HFFc6 (cell line): ENCODE measurements at regions not wholly inside any gene's neighbourhood (a gene's known extent, or its start where the extent isn't known, plus 50 kb on each side); places are given as distances from the start of the nearest gene placed in this dataset.

Experiments
- DNase-seq: peaks from one replicate; pipeline ENCODE4 v3.0.0-alpha.2; 2018
- H3K27ac Mint-ChIP-seq: 2 replicates; pipeline ENCODE4 v1.8.0; 2020; ENCODE audit warnings: mild to moderate bottlenecking, mixed read lengths
- H3K27me3 Mint-ChIP-seq: 2 replicates; pipeline ENCODE4 v1.8.0; 2021; ENCODE audit warnings: mild to moderate bottlenecking, moderate library complexity, mixed read lengths; ENCODE audit not compliant: insufficient read depth
- H3K36me3 Mint-ChIP-seq: 2 replicates; pipeline ENCODE4 v1.8.0; 2021; ENCODE audit warnings: low read depth, mixed read lengths
- H3K4me1 Mint-ChIP-seq: 2 replicates; pipeline ENCODE4 v1.8.0; 2020; ENCODE audit warnings: low read depth, mixed read lengths
- H3K4me3 Mint-ChIP-seq: 2 replicates; pipeline ENCODE4 v1.8.0; 2020; ENCODE audit warnings: mild to moderate bottlenecking, moderate library complexity, mixed read lengths
- H3K9me3 Mint-ChIP-seq: 2 replicates; pipeline ENCODE4 v1.8.0; 2020; ENCODE audit warnings: mild to moderate bottlenecking, mixed read lengths
- TF ChIP-seq, protein P1 (sequence below): fragments of 200-600 bp; sonication (generic); IDR thresholded peaks from 2 replicates; pipeline ENCODE4 v1.5.0; 2021; ENCODE audit warnings: antibody characterized with exemption, mild to moderate bottlenecking

DNA sequence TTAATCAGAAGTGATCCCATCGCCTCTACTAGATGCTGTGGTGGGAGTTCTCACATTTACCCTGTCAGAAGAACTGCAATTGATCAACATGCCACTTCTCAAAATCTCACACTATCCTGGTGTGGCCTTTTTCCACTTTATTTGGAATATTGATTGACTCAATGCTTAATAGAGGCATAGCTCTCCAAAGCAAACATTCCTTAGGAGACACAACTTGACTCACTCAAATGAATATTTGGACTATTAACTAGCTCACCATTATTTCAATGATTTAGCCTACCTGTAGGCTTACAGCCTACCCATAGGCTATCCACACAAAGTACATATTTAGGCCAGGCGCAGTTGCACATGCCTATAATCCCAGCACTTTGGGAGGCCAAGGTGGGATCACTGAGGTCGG lies 186.5 kb downstream of the KLHL28 start:
- H3K27ac Mint-ChIP-seq, result no peak overlapping the region
- no peaks in the 10 kb centered on the region for H3K36me3 Mint-ChIP-seq
- no peaks in the 10 kb centered on the region for H3K9me3 Mint-ChIP-seq
- TF ChIP-seq, protein P1, sequence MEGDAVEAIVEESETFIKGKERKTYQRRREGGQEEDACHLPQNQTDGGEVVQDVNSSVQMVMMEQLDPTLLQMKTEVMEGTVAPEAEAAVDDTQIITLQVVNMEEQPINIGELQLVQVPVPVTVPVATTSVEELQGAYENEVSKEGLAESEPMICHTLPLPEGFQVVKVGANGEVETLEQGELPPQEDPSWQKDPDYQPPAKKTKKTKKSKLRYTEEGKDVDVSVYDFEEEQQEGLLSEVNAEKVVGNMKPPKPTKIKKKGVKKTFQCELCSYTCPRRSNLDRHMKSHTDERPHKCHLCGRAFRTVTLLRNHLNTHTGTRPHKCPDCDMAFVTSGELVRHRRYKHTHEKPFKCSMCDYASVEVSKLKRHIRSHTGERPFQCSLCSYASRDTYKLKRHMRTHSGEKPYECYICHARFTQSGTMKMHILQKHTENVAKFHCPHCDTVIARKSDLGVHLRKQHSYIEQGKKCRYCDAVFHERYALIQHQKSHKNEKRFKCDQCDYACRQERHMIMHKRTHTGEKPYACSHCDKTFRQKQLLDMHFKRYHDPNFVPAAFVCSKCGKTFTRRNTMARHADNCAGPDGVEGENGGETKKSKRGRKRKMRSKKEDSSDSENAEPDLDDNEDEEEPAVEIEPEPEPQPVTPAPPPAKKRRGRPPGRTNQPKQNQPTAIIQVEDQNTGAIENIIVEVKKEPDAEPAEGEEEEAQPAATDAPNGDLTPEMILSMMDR, result no peak
- no peaks in the 10 kb centered on the region for H3K27me3 Mint-ChIP-seq
- H3K4me3 Mint-ChIP-seq, result no peak overlapping the region
- H3K4me1 Mint-ChIP-seq, result no peaks in the 10 kb centered on the region
- no peak for DNase-seq

GRCh38 chr14:44774396-44774795 lies 187.4 kb downstream of the KLHL28 start:
- no peaks in the 10 kb centered on the region for H3K36me3 Mint-ChIP-seq
- TF ChIP-seq, protein P1, result no peak
- H3K9me3 Mint-ChIP-seq, result no peaks in the 10 kb centered on the region
- no peak overlapping the region for H3K4me3 Mint-ChIP-seq
- H3K27ac Mint-ChIP-seq, result no peak overlapping the region
- H3K27me3 Mint-ChIP-seq, result no peaks in the 10 kb centered on the region
- no peaks in the 10 kb centered on the region for H3K4me1 Mint-ChIP-seq
- DNase-seq, result no peak

DNA sequence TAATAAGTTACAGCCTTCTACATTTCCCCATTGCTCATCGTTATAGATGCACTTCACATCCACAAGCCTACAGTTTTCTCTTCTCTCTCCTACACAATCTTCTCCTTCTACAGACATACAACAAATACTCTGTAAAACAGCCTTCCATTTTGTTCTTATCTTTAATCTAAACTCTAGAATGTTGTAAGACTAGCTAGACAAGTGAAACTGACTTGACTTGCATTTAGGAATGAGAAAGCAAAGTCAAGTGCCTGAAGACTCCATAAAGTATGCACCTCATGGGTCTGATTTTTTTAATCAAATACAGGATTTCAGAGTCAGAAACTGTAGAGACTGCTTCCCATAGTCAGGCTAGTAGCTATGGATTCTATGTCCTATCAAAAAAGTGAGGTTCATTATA lies 190.3 kb downstream of the KLHL28 start:
- H3K4me3 Mint-ChIP-seq, result no peak overlapping the region
- H3K9me3 Mint-ChIP-seq, result 0 out of 2 replicates have a peak, but pooled peaks cover under 1% of the 10 kb centered on the region
- H3K36me3 Mint-ChIP-seq, result no peaks in the 10 kb centered on the region
- TF ChIP-seq, protein P1, result no peak
- no peak for DNase-seq
- H3K4me1 Mint-ChIP-seq, result no peaks in the 10 kb centered on the region
- H3K27me3 Mint-ChIP-seq, result no peaks in the 10 kb centered on the region
- no peak overlapping the region for H3K27ac Mint-ChIP-seq

DNA sequence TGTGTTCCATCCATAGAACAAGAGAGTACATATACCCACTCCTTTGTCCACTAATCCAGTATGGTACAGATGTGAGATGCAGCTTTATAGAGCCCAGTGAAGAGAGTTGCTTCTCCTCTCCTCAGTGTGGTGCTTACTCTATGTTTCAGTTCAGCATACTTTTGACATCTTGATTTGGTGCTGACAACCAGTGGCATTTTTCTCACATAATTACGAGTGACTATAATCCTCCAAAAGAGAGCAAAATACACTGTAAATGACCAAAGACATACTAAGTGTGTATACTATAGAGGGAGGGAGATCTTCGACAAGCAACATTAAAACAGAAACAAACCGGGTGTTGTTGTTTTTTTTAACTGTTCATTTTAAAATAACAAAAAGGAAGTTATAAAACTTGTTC lies 191.5 kb downstream of the KLHL28 start:
- Mint-ChIP-seq H3K27me3 (no peaks in the 10 kb centered on the region), H3K9me3 (peaks cover 10% of the 10 kb centered on the region; the same call in 1 of the 2 replicates), H3K36me3 (no peaks in the 10 kb centered on the region), H3K4me3 (no peak overlapping the region), H3K27ac (no peak overlapping the region), H3K4me1 (no peaks in the 10 kb centered on the region)
- no peak for DNase-seq
- TF ChIP-seq, protein P1, result no peak

DNA sequence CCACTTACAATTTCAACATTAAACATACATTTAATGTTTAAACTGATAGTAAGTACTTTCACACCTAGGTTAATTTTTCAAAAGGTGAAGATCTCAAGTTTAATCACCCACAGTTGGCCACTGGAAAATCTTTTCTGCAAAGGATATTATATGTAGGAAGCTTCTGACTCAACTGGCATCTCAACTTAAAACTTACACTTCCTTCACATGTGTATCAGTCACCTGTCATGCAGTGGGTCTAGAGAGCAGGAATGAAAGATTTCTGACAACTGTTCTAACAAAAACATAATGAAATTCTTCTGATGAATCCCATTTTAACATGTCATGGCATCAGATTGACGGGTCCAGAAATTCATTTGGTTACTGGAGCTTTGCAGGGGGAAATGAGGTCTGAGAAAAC lies 192.8 kb downstream of the KLHL28 start:
- TF ChIP-seq, protein P1, result no peak
- Mint-ChIP-seq H3K9me3 (peaks cover 10% of the 10 kb centered on the region; the same call in 1 of the 2 replicates), H3K36me3 (no peaks in the 10 kb centered on the region), H3K4me1 (no peaks in the 10 kb centered on the region), H3K27me3 (no peaks in the 10 kb centered on the region), H3K4me3 (no peak overlapping the region), H3K27ac (no peak overlapping the region)
- no peak for DNase-seq

- no peak overlapping the region for H3K4me3 Mint-ChIP-seq
- H3K9me3 Mint-ChIP-seq, result peaks cover 10% of the 10 kb centered on the region
- no peaks in the 10 kb centered on the region for H3K4me1 Mint-ChIP-seq
- no peaks in the 10 kb centered on the region for H3K27me3 Mint-ChIP-seq
- DNase-seq, result no peak
- no peak overlapping the region for H3K27ac Mint-ChIP-seq
- no peaks in the 10 kb centered on the region for H3K36me3 Mint-ChIP-seq
- TF ChIP-seq, protein P1, result no peak
Observed at GRCh38 chr14:44767646-44768173, 194.0 kb downstream of the KLHL28 start.
